NCI-H524 treated with DMSO at 0.1 percent for 48 hours (cell line): ENCODE measurements at regions not wholly inside any gene's neighbourhood (a gene's known extent, or its start where the extent isn't known, plus 50 kb on each side); places are given as distances from the start of the nearest gene placed in this dataset.
"Not testable (repeated sequence)": the region's sequence is repeated elsewhere in the genome, so short reads cannot be mapped to it uniquely, and the experiment has no call there.

Experiments
- DNase-seq: peaks from one replicate; lab custom pipeline; 2025; lab: John Stamatoyannopoulos, UW

DNA sequence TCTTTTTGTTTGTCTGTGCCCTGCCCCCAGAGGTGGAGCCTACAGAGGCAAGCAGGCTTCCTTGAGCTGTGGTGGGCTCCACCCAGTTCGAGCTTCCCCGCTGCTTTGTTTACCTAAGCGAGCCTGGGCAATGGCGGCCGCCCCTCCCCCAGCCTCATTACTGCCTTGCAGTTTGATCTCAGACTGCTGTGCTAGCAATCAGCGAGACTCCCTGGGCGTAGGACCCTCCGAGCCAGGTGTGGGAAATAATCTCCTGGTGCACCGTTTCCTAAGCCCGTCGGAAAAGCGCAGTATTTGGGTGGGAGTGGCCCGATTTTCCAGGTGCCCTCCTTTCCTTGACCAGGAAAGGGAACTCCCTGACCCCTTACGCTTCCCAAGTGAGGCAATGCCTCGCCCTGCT is 78.6 kb upstream of the HAND2 start:
- not testable (repeated sequence) for DNase-seq

DNA sequence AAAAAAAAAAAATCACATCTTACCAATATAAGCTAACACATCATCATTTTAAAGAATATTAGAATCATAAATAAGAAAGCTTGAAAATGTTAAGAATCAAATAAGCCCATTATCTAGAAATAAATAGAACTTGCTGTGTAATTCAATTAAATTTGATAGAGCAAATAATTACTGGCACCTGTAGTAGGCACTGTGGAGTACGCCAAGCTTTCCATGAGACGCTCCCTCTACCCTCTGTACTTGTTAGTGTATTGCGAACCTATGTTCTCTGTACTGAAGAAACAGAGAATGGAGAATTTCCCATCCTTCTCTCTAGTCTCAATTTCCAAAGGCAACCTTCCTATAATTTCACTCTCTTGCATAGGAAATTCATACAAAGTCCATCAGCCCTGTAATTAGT is 61.7 kb upstream of the HAND2 start:
- no peak for DNase-seq

DNA sequence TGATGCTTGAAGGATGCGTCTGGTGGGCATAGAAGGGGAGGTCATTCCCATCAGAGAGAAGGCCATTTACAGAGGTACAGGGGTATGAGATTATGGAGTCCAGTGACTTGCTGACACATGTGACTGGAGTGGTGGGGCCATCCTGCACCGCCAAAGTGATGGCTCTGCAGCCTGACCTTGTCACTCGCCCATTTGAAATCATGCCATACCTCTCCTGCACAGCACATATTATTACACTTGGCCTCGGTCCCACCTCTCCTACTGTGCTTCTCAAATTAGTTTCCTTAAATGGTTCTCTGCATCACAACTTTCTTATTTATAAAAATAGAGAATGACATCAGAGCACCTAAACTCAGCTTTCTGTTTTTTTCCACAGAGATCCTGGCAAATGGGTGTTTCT is 60.7 kb upstream of the HAND2 start:
- no peak for DNase-seq

DNA sequence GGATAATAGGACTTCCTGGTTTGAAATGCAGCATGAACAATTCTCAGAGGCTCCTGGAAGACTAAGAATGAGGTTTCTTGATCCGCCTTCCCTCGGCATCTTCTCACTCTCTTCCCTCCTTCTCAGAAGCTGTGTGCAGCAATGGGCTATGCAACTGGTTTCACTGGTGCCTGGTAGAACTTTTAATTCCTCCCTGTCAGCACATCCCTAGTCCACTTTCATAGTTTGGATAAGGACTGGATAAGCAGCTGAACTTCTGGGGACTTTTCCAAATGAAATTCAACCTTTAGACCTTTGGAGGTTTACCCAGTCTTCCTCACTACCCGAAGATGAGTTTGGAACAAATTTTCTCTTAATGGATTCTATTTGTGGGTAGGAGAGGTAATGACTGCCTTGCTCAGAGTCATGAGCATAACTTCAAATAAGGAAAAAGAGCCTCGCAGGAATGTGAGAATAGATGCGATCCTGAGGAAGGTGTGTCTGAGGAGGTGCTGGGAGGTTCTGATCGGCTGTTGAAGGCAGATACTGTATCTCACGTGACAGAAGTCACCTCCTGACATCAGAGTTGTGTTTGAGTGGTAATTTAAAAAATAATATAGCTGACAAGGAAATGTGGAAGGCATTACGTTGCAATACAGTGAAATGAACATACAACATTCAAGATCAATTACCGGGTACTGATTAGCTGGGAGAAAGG is 56.0 kb upstream of the HAND2 start:
- DNase-seq = no peak

DNA sequence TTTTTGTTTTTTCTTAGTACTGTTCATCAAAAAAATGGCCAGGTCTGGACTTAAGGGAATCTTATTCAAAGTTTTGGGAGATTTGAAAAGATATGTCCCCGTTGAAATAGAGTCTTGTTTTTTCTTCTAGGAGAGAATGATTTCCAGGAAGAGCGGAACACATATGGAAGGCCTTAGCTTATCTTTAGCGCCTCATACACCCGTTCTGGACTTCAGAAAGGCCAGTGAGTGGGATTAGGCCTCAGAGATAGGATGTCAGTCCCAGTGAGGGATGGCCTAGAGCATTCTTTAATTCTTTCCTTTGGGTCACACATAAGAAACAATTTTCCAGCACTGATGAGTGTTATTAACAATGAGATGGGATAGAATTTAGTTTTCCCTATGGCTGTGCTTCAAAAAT is 54.5 kb upstream of the HAND2 start:
- no peak for DNase-seq
